ENCODE measurements at regions not wholly inside any gene's neighbourhood (a gene's known extent, or its start where the extent isn't known, plus 50 kb on each side); places are given as distances from the start of the nearest gene placed in this dataset.

- WGBS (ENCODE audit: extremely low coverage, insufficient read length, low lambda C conversion rate): no CpG with 5 or more reads among the region's 1 CpG
- Histone ChIP-seq H4K8ac (replicated peaks; ENCODE audit: insufficient read length, low read depth, low read length) (no peak overlapping the region), H2AK5ac (ENCODE audit: insufficient read length, low read length) (no peak overlapping the region), H4K5ac (ENCODE audit: insufficient read length, low read depth, low read length) (no peak overlapping the region), H2BK120ac (ENCODE audit: low read depth, low read length, poor library complexity, severe bottlenecking) (no peak overlapping the region), H3K4me1 (ENCODE audit: insufficient read depth, low read length) (no peaks in the 10 kb centered on the region), H3K79me1 (ENCODE audit: insufficient read depth, low read depth, low read length, poor library complexity, severe bottlenecking) (no peaks in the 10 kb centered on the region), H2BK15ac (ENCODE audit: low read depth, low read length) (no peak overlapping the region), H4K20me1 (ENCODE audit: control insufficient read depth, insufficient read depth, insufficient read length) (no peaks in the 10 kb centered on the region), H2AFZ (ENCODE audit: low read length) (no peak overlapping the region), H3K23ac (ENCODE audit: insufficient read length, low read depth, low read length) (no peak overlapping the region), H3K4me2 (ENCODE audit: insufficient read depth, insufficient read length, low read length) (no peak overlapping the region), H2BK12ac (ENCODE audit: insufficient read length, low read depth, low read length) (no peak overlapping the region), H3K23me2 (ENCODE audit: insufficient read length, low read depth, low read length, poor library complexity, severe bottlenecking) (no peaks in the 10 kb centered on the region), H3K79me2 (ENCODE audit: insufficient read depth, low read length) (no peaks in the 10 kb centered on the region), H3K4ac (ENCODE audit: low read depth, low read length) (no peak overlapping the region), H2BK20ac (ENCODE audit: low read depth, low read length, poor library complexity, severe bottlenecking) (no peak overlapping the region), H3K14ac (ENCODE audit: insufficient read depth, low read length) (no peak overlapping the region), H3T11ph (ENCODE audit: low read length) (no peak overlapping the region), H3K27me3 (ENCODE audit: insufficient read depth, low read length) (no peaks in the 10 kb centered on the region), H3K9ac (ENCODE audit: extremely low read depth, insufficient read length, low read length) (no peak overlapping the region), H3K18ac (ENCODE audit: insufficient read length, low read depth, low read length) (no peak overlapping the region), H4K91ac (ENCODE audit: insufficient read length, low read depth, low read length) (no peak overlapping the region), H3K9me3 (ENCODE audit: control insufficient read depth, low read depth, low read length) (no peaks in the 10 kb centered on the region), H3K27ac (ENCODE audit: insufficient read length, low read depth, low read length) (no peak overlapping the region), H2BK5ac (ENCODE audit: insufficient read length, low read length) (no peak overlapping the region), H3K56ac (ENCODE audit: insufficient read length, low read depth, low read length) (no peak overlapping the region)
- no peak overlapping the region for H3K27ac Mint-ChIP-seq
- DNase-seq: no peak
- no peak overlapping the region for H3K4me3 Mint-ChIP-seq
- H3K27me3 Mint-ChIP-seq (ENCODE audit: low read depth): no peaks in the 10 kb centered on the region
- H3K4me1 Mint-ChIP-seq: peaks cover 0 to 7% of the 10 kb centered on the region in 2 experiments; a peak in 1 of 4 replicates
- no peaks in the 10 kb centered on the region for H3K9me3 Mint-ChIP-seq
- no peak for TF ChIP-seq CTCF (conservative IDR thresholded peaks at IDR 0.05)
- H3K36me3 Mint-ChIP-seq (ENCODE audit: insufficient read depth in 1 of 3, low read depth in 3 of 3): no peaks in the 10 kb centered on the region
Measured at GRCh38 chr2:146481629-146482028, 1363.2 kb upstream of the ACVR2A start.
